ENCODE measurements at regions not wholly inside any gene's neighbourhood (a gene's known extent, or its start where the extent isn't known, plus 50 kb on each side); places are given as distances from the start of the nearest gene placed in this dataset.

- BruUV-seq (replicated peaks) = no TSS peak
- H2AFZ ChIP-seq (ENCODE audit: low read length) = no peak overlapping the region
- H3K9me3 ChIP-seq (ENCODE audit: low read length) = no peaks in the 10 kb centered on the region
- intact Hi-C loops (cut with micrococcal nuclease; ENCODE audit: unreplicated experiment) = no loop called here
- H4K20me1 ChIP-seq (ENCODE audit: insufficient read depth, low read length) = no peaks in the 10 kb centered on the region
- ChIA-PET CTCF (ENCODE audit: unreplicated experiment) (no interaction called here), POLR2A (no interaction called here)
- H3K4me1 ChIP-seq (ENCODE audit: insufficient read depth, low read length, poor library complexity, severe bottlenecking) = no peaks in the 10 kb centered on the region
- H3K9me2 ChIP-seq (ENCODE audit: insufficient read depth, low read length) = no peaks in the 10 kb centered on the region
- TF ChIP-seq CTCF (conservative IDR thresholded peaks at IDR 0.05; ENCODE audit: low read length) = no peak
- TF ChIP-seq EZH2phosphoT487 (IDR thresholded peaks at IDR 0.05; ENCODE audit: borderline replicate concordance, low read depth, low read length) = no peak
- no peak overlapping the region for H3K4me2 ChIP-seq (ENCODE audit: low read length)
- no peak overlapping the region for H3K4me3 ChIP-seq (ENCODE audit: low read depth, low read length, poor library complexity, severe bottlenecking)
- H3K27ac ChIP-seq (ENCODE audit: low read depth, low read length, poor library complexity, severe bottlenecking) = no peak overlapping the region
- H3K36me3 ChIP-seq (ENCODE audit: insufficient read depth, low read length) = no peaks in the 10 kb centered on the region
- no peaks in the 10 kb centered on the region for H3K79me2 ChIP-seq (ENCODE audit: insufficient read depth, low read depth, low read length)
- no peak for DNase-seq (ENCODE audit: low spot score)
Measured at GRCh38 chr20:58150772-58151171, 77.7 kb downstream of the ANKRD60 start.

- no peak for DNase-seq (ENCODE audit: low spot score)
- Histone ChIP-seq H3K27ac (ENCODE audit: low read depth, low read length, poor library complexity, severe bottlenecking) (no peak overlapping the region), H3K9me3 (ENCODE audit: low read length) (no peaks in the 10 kb centered on the region), H3K9me2 (ENCODE audit: insufficient read depth, low read length) (no peaks in the 10 kb centered on the region), H3K4me2 (ENCODE audit: low read length) (no peak overlapping the region), H3K4me3 (ENCODE audit: low read depth, low read length, poor library complexity, severe bottlenecking) (no peak overlapping the region), H2AFZ (ENCODE audit: low read length) (no peak overlapping the region), H3K36me3 (ENCODE audit: insufficient read depth, low read length) (no peaks in the 10 kb centered on the region), H3K4me1 (ENCODE audit: insufficient read depth, low read length, poor library complexity, severe bottlenecking) (no peaks in the 10 kb centered on the region), H4K20me1 (ENCODE audit: insufficient read depth, low read length) (no peaks in the 10 kb centered on the region), H3K79me2 (ENCODE audit: insufficient read depth, low read depth, low read length) (no peaks in the 10 kb centered on the region)
- intact Hi-C loops (cut with micrococcal nuclease; ENCODE audit: unreplicated experiment) = no loop called here
- no TSS peak for BruUV-seq (replicated peaks)
- no peak for TF ChIP-seq CTCF (conservative IDR thresholded peaks at IDR 0.05; ENCODE audit: low read length)
- no peak for TF ChIP-seq EZH2phosphoT487 (IDR thresholded peaks at IDR 0.05; ENCODE audit: borderline replicate concordance, low read depth, low read length)
- CTCF ChIA-PET (ENCODE audit: unreplicated experiment) = no interaction called here
- POLR2A ChIA-PET = no interaction called here
Measured at GRCh38 chr20:58149437-58150091, 78.9 kb downstream of the ANKRD60 start.

GRCh38 chr20:58148891-58149290 is 79.6 kb downstream of the ANKRD60 start:
- no peaks in the 10 kb centered on the region for H3K79me2 ChIP-seq (ENCODE audit: insufficient read depth, low read depth, low read length)
- intact Hi-C loops (cut with micrococcal nuclease; ENCODE audit: unreplicated experiment) = no loop called here
- ChIA-PET CTCF (ENCODE audit: unreplicated experiment) (no interaction called here), POLR2A (no interaction called here)
- H3K4me2 ChIP-seq (ENCODE audit: low read length) = no peak overlapping the region
- H3K9me2 ChIP-seq (ENCODE audit: insufficient read depth, low read length) = no peaks in the 10 kb centered on the region
- H3K4me1 ChIP-seq (ENCODE audit: insufficient read depth, low read length, poor library complexity, severe bottlenecking) = no peaks in the 10 kb centered on the region
- TF ChIP-seq EZH2phosphoT487 (IDR thresholded peaks at IDR 0.05; ENCODE audit: borderline replicate concordance, low read depth, low read length) (no peak), CTCF (conservative IDR thresholded peaks at IDR 0.05; ENCODE audit: low read length) (no peak)
- no peaks in the 10 kb centered on the region for H3K9me3 ChIP-seq (ENCODE audit: low read length)
- H4K20me1 ChIP-seq (ENCODE audit: insufficient read depth, low read length) = no peaks in the 10 kb centered on the region
- BruUV-seq (replicated peaks) = no TSS peak
- H3K4me3 ChIP-seq (ENCODE audit: low read depth, low read length, poor library complexity, severe bottlenecking) = no peak overlapping the region
- H3K27ac ChIP-seq (ENCODE audit: low read depth, low read length, poor library complexity, severe bottlenecking) = no peak overlapping the region
- H3K36me3 ChIP-seq (ENCODE audit: insufficient read depth, low read length) = no peaks in the 10 kb centered on the region
- no peak overlapping the region for H2AFZ ChIP-seq (ENCODE audit: low read length)
- DNase-seq (ENCODE audit: low spot score) = no peak

Measured in OCI-LY7 (cell line).